ENCODE measurements at regions not wholly inside any gene's neighbourhood (a gene's known extent, or its start where the extent isn't known, plus 50 kb on each side); places are given as distances from the start of the nearest gene placed in this dataset.

DNA sequence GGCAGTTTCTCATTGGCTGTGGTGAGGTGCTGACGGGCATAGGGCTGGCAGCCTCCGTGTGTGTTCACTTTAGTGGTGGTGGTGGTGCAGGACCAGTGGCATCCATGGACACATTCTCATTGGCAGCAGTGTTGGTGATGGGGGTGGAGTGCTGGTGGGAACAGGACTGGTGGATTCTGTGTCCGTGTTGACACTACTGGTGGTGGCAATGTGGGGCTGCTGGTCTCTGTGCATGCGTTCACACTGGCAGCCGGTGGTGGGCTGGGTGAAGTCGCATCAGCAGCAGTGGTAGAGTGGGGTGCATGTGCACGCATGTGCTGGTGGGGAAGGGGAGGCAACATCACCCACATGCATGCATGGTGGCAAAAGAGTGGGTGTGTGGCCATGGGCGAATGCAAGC lies 1471.4 kb upstream of the PCDH20 start:
- H3K14ac ChIP-seq (ENCODE audit: low read length), result no peak overlapping the region
- no peak overlapping the region for H3K18ac ChIP-seq (ENCODE audit: low read length)
- H4K91ac ChIP-seq (ENCODE audit: low read depth, low read length), result no peak overlapping the region
- no peak overlapping the region for H2BK5ac ChIP-seq (ENCODE audit: low read depth, low read length, poor library complexity)
- peaks cover 4% of the 10 kb centered on the region for H3K9me3 ChIP-seq (ENCODE audit: insufficient read depth, low read depth, low read length)
- no peak overlapping the region for H4K12ac ChIP-seq (ENCODE audit: low read depth, low read length)
- H3K4me1 ChIP-seq (ENCODE audit: control insufficient read depth in 1 of 2, insufficient read depth in 2 of 2, low read length in 2 of 2), result no peaks in the 10 kb centered on the region
- H3K4me2 ChIP-seq (ENCODE audit: low read length), result no peak overlapping the region
- H2BK120ac ChIP-seq (ENCODE audit: insufficient read depth, low read length, poor library complexity), result no peak overlapping the region
- no peaks in the 10 kb centered on the region for H3K27me3 ChIP-seq (ENCODE audit: insufficient read depth, low read length)
- no peaks in the 10 kb centered on the region for H3K79me1 ChIP-seq (ENCODE audit: low read length)
- no peak overlapping the region for H3K27ac ChIP-seq (ENCODE audit: low read depth, low read length)
- H3K23ac ChIP-seq (ENCODE audit: low read length), result peak overlapping the region; percentile 85
- H3K9ac ChIP-seq (ENCODE audit: low read length), result no peak overlapping the region
- no peak overlapping the region for H2AFZ ChIP-seq (ENCODE audit: insufficient read depth, low read length, poor library complexity)
- H3K4ac ChIP-seq (ENCODE audit: low read depth, low read length), result no peak overlapping the region
- peak overlapping the region; percentile 43 for H3K4me3 ChIP-seq (ENCODE audit: low read depth, low read length)
- H2AK5ac ChIP-seq (ENCODE audit: low read length), result no peak overlapping the region
- no peaks in the 10 kb centered on the region for H3K79me2 ChIP-seq (ENCODE audit: control insufficient read depth, insufficient read depth, low read length, poor library complexity)
- no peak for DNase-seq
- WGBS (ENCODE audit: extremely low coverage, insufficient coverage, insufficient read length), result no CpG with 5 or more reads among the region's 8 CpGs
- no peak overlapping the region for H4K8ac ChIP-seq (ENCODE audit: low read depth, low read length)
- no peak overlapping the region for H2BK12ac ChIP-seq (ENCODE audit: low read length)
- no peaks in the 10 kb centered on the region for H3K36me3 ChIP-seq (ENCODE audit: control insufficient read depth in 1 of 2, insufficient read depth in 2 of 2, low read length in 2 of 2)

GRCh38 chr13:62879071-62879470 lies 1463.4 kb upstream of the PCDH20 start:
- Histone ChIP-seq H3K36me3 (ENCODE audit: control insufficient read depth in 1 of 2, insufficient read depth in 2 of 2, low read length in 2 of 2) (no peaks in the 10 kb centered on the region), H3K23ac (ENCODE audit: low read length) (no peak overlapping the region), H3K4ac (ENCODE audit: low read depth, low read length) (no peak overlapping the region), H2BK120ac (ENCODE audit: insufficient read depth, low read length, poor library complexity) (no peak overlapping the region), H3K14ac (ENCODE audit: low read length) (no peak overlapping the region), H3K79me2 (ENCODE audit: control insufficient read depth, insufficient read depth, low read length, poor library complexity) (no peaks in the 10 kb centered on the region), H3K4me1 (ENCODE audit: control insufficient read depth in 1 of 2, insufficient read depth in 2 of 2, low read length in 2 of 2) (no peaks in the 10 kb centered on the region), H4K12ac (ENCODE audit: low read depth, low read length) (no peak overlapping the region), H3K4me2 (ENCODE audit: low read length) (no peak overlapping the region), H3K9me3 (ENCODE audit: insufficient read depth, low read depth, low read length) (peaks cover 1% of the 10 kb centered on the region), H2AK5ac (ENCODE audit: low read length) (no peak overlapping the region), H3K27ac (ENCODE audit: low read depth, low read length) (no peak overlapping the region), H4K8ac (ENCODE audit: low read depth, low read length) (no peak overlapping the region), H3K18ac (ENCODE audit: low read length) (no peak overlapping the region), H2BK12ac (ENCODE audit: low read length) (no peak overlapping the region), H3K79me1 (ENCODE audit: low read length) (no peaks in the 10 kb centered on the region), H3K4me3 (ENCODE audit: low read depth, low read length) (no peak overlapping the region), H3K27me3 (ENCODE audit: insufficient read depth, low read length) (no peaks in the 10 kb centered on the region), H4K91ac (ENCODE audit: low read depth, low read length) (no peak overlapping the region), H2BK5ac (ENCODE audit: low read depth, low read length, poor library complexity) (no peak overlapping the region), H3K9ac (ENCODE audit: low read length) (no peak overlapping the region), H2AFZ (ENCODE audit: insufficient read depth, low read length, poor library complexity) (no peak overlapping the region)
- DNase-seq, result no peak

GRCh38 chr13:62875118-62875640 lies 1459.5 kb upstream of the PCDH20 start:
- Histone ChIP-seq H3K27ac (ENCODE audit: low read depth, low read length) (no peak overlapping the region), H3K79me2 (ENCODE audit: control insufficient read depth, insufficient read depth, low read length, poor library complexity) (no peaks in the 10 kb centered on the region), H3K14ac (ENCODE audit: low read length) (no peak overlapping the region), H2BK12ac (ENCODE audit: low read length) (no peak overlapping the region), H3K9ac (ENCODE audit: low read length) (no peak overlapping the region), H3K23ac (ENCODE audit: low read length) (no peak overlapping the region), H2BK5ac (ENCODE audit: low read depth, low read length, poor library complexity) (no peak overlapping the region), H3K4me2 (ENCODE audit: low read length) (no peak overlapping the region), H4K12ac (ENCODE audit: low read depth, low read length) (no peak overlapping the region), H4K91ac (ENCODE audit: low read depth, low read length) (no peak overlapping the region), H4K8ac (ENCODE audit: low read depth, low read length) (no peak overlapping the region), H3K4ac (ENCODE audit: low read depth, low read length) (no peak overlapping the region), H3K27me3 (ENCODE audit: insufficient read depth, low read length) (no peaks in the 10 kb centered on the region), H3K4me3 (ENCODE audit: low read depth, low read length) (no peak overlapping the region), H2BK120ac (ENCODE audit: insufficient read depth, low read length, poor library complexity) (no peak overlapping the region), H3K4me1 (ENCODE audit: control insufficient read depth in 1 of 2, insufficient read depth in 2 of 2, low read length in 2 of 2) (no peaks in the 10 kb centered on the region), H3K18ac (ENCODE audit: low read length) (no peak overlapping the region), H3K79me1 (ENCODE audit: low read length) (no peaks in the 10 kb centered on the region), H2AK5ac (ENCODE audit: low read length) (no peak overlapping the region), H3K36me3 (ENCODE audit: control insufficient read depth in 1 of 2, insufficient read depth in 2 of 2, low read length in 2 of 2) (no peaks in the 10 kb centered on the region), H3K9me3 (ENCODE audit: insufficient read depth, low read depth, low read length) (peaks cover 1% of the 10 kb centered on the region), H2AFZ (ENCODE audit: insufficient read depth, low read length, poor library complexity) (no peak overlapping the region)
- no CpG with 5 or more reads among the region's 2 CpGs for WGBS (ENCODE audit: extremely low coverage, insufficient coverage, insufficient read length)
- DNase-seq, result no peak

- Histone ChIP-seq H3K4me2 (ENCODE audit: low read length) (no peak overlapping the region), H3K18ac (ENCODE audit: low read length) (no peak overlapping the region), H3K27ac (ENCODE audit: low read depth, low read length) (no peak overlapping the region), H3K9me3 (ENCODE audit: insufficient read depth, low read depth, low read length) (no peaks in the 10 kb centered on the region), H3K36me3 (ENCODE audit: control insufficient read depth in 1 of 2, insufficient read depth in 2 of 2, low read length in 2 of 2) (no peaks in the 10 kb centered on the region), H3K79me2 (ENCODE audit: control insufficient read depth, insufficient read depth, low read length, poor library complexity) (no peaks in the 10 kb centered on the region), H3K79me1 (ENCODE audit: low read length) (no peaks in the 10 kb centered on the region), H2BK12ac (ENCODE audit: low read length) (no peak overlapping the region), H3K4me3 (ENCODE audit: low read depth, low read length) (no peak overlapping the region), H3K9ac (ENCODE audit: low read length) (no peak overlapping the region), H3K23ac (ENCODE audit: low read length) (no peak overlapping the region), H4K91ac (ENCODE audit: low read depth, low read length) (no peak overlapping the region), H3K4me1 (ENCODE audit: control insufficient read depth in 1 of 2, insufficient read depth in 2 of 2, low read length in 2 of 2) (no peaks in the 10 kb centered on the region), H2AFZ (ENCODE audit: insufficient read depth, low read length, poor library complexity) (no peak overlapping the region), H4K8ac (ENCODE audit: low read depth, low read length) (no peak overlapping the region), H4K12ac (ENCODE audit: low read depth, low read length) (no peak overlapping the region), H3K14ac (ENCODE audit: low read length) (no peak overlapping the region), H3K4ac (ENCODE audit: low read depth, low read length) (no peak overlapping the region), H2BK120ac (ENCODE audit: insufficient read depth, low read length, poor library complexity) (no peak overlapping the region), H2BK5ac (ENCODE audit: low read depth, low read length, poor library complexity) (no peak overlapping the region), H2AK5ac (ENCODE audit: low read length) (no peak overlapping the region), H3K27me3 (ENCODE audit: insufficient read depth, low read length) (no peaks in the 10 kb centered on the region)
- WGBS (ENCODE audit: extremely low coverage, insufficient coverage, insufficient read length), result no CpG with 5 or more reads among the region's 3 CpGs
- DNase-seq, result no peak
Observed at GRCh38 chr13:62850331-62850730, 1434.7 kb upstream of the PCDH20 start.
